ENCODE measurements at regions not wholly inside any gene's neighbourhood (a gene's known extent, or its start where the extent isn't known, plus 50 kb on each side); places are given as distances from the start of the nearest gene placed in this dataset.

- peak in 2 of 3 experiments; percentile 34 to 47; a peak in 3 of 6 replicates for TF ChIP-seq CTCF (IDR thresholded peaks at IDR 0.05 in 2 of 3, conservative IDR thresholded peaks at IDR 0.05 in 1 of 3; ENCODE audit: insufficient read depth in 2 of 3, low read depth in 1 of 3, low read length in 3 of 3)
- TF ChIP-seq PML (IDR thresholded peaks at IDR 0.05; ENCODE audit: low read length), result peak; percentile 18; the same call in 1 of the 2 replicates
- no peak for TF ChIP-seq ETV1 (tag; conservative IDR thresholded peaks at IDR 0.05; ENCODE audit: low read depth)
- TF ChIP-seq KDM5B (IDR thresholded peaks at IDR 0.05; ENCODE audit: insufficient replicate concordance, low read depth, low read length), result peak; percentile 56
- no peak for TF ChIP-seq FOXJ2 (tag; IDR thresholded peaks at IDR 0.05)
- peak; percentile 73; the same call in 1 of the 2 replicates for TF ChIP-seq CBX1 (IDR thresholded peaks at IDR 0.05; ENCODE audit: low read depth)
- TF ChIP-seq PCBP2 (IDR thresholded peaks at IDR 0.05; ENCODE audit: low read depth, low read length, poor library complexity, severe bottlenecking), result no peak
- no peak for TF ChIP-seq GTF2B (IDR thresholded peaks at IDR 0.05; ENCODE audit: extremely low read depth, insufficient read length)
- no peak for TF ChIP-seq ATF7 (IDR thresholded peaks at IDR 0.05)
- no peak for TF ChIP-seq MEF2A (IDR thresholded peaks at IDR 0.05; ENCODE audit: control insufficient read depth, low read depth, low read length)
- peak; percentile 51; the same call in 1 of the 2 replicates for TF ChIP-seq ARID3A (IDR thresholded peaks at IDR 0.05; ENCODE audit: borderline replicate concordance, low read depth, low read length)
- TF ChIP-seq HDAC3 (IDR thresholded peaks at IDR 0.05; ENCODE audit: borderline replicate concordance, partially characterized antibody), result no peak
- TF ChIP-seq ZNF668 (CRISPR knock-in tag; IDR thresholded peaks at IDR 0.05), result no peak
- TF ChIP-seq, protein P1, sequence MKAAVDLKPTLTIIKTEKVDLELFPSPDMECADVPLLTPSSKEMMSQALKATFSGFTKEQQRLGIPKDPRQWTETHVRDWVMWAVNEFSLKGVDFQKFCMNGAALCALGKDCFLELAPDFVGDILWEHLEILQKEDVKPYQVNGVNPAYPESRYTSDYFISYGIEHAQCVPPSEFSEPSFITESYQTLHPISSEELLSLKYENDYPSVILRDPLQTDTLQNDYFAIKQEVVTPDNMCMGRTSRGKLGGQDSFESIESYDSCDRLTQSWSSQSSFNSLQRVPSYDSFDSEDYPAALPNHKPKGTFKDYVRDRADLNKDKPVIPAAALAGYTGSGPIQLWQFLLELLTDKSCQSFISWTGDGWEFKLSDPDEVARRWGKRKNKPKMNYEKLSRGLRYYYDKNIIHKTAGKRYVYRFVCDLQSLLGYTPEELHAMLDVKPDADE (conservative IDR thresholded peaks at IDR 0.05; ENCODE audit: control insufficient read depth, low read depth, low read length), result no peak; the same call in 1 of the 2 replicates
- no peak for TF ChIP-seq PURB (CRISPR knock-in tag; IDR thresholded peaks at IDR 0.05; ENCODE audit: low read depth)
- TF ChIP-seq, protein P2, sequence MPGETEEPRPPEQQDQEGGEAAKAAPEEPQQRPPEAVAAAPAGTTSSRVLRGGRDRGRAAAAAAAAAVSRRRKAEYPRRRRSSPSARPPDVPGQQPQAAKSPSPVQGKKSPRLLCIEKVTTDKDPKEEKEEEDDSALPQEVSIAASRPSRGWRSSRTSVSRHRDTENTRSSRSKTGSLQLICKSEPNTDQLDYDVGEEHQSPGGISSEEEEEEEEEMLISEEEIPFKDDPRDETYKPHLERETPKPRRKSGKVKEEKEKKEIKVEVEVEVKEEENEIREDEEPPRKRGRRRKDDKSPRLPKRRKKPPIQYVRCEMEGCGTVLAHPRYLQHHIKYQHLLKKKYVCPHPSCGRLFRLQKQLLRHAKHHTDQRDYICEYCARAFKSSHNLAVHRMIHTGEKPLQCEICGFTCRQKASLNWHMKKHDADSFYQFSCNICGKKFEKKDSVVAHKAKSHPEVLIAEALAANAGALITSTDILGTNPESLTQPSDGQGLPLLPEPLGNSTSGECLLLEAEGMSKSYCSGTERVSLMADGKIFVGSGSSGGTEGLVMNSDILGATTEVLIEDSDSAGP (CRISPR knock-in tag; IDR thresholded peaks at IDR 0.05), result no peak
- TF ChIP-seq L3MBTL2 (IDR thresholded peaks at IDR 0.05), result peak; percentile 72
- no peak for TF ChIP-seq HMG20B (CRISPR knock-in tag; IDR thresholded peaks at IDR 0.05)
- no peak for TF ChIP-seq ZKSCAN8 (CRISPR knock-in tag; IDR thresholded peaks at IDR 0.05)
Measured at GRCh38 chr2:144331674-144332355, 188.1 kb downstream of the ZEB2 start (continued).
